Lower lobe of right lung (tissue), 2 donors: ENCODE measurements at regions not wholly inside any gene's neighbourhood (a gene's known extent, or its start where the extent isn't known, plus 50 kb on each side); places are given as distances from the start of the nearest gene placed in this dataset.

Source experiments
- ATAC-seq, 2 donors: fragments of 200-7000 bp; cut with Tn5 transposase; one replicate each; pipeline ENCODE4 v1.9.1; 2020 to 2022; ENCODE audit warnings: mild to moderate bottlenecking in 2 of 2, moderate library complexity in 2 of 2
- DNase-seq: peaks from one replicate; pipeline ENCODE4 v3.0.0-alpha.2; 2020
- H3K27ac ChIP-seq: fragments of 200-600 bp; one replicate; pipeline ENCODE4 v1.8.0; 2022
- H3K27me3 ChIP-seq: fragments of 200-600 bp; one replicate; pipeline ENCODE4 v1.8.0; 2022; ENCODE audit warnings: low read depth
- H3K36me3 ChIP-seq: fragments of 200-600 bp; one replicate; pipeline ENCODE4 v1.8.0; 2022; ENCODE audit warnings: mild to moderate bottlenecking
- H3K4me1 ChIP-seq: fragments of 200-600 bp; one replicate; pipeline ENCODE4 v1.8.0; 2022
- H3K4me3 ChIP-seq: fragments of 200-600 bp; one replicate; pipeline ENCODE4 v1.8.0; 2022; ENCODE audit warnings: mild to moderate bottlenecking
- H3K9me3 ChIP-seq: fragments of 200-600 bp; one replicate; pipeline ENCODE4 v1.8.0; 2022
- intact Hi-C: fragments of 100-400 bp; cut with DNase I; formaldehyde crosslinking; loops from one replicate; pipeline ENCODE4 v1.11.0; 2022
- TF ChIP-seq, protein P1 (sequence below): fragments of 200-600 bp; IDR thresholded peaks from one replicate; pipeline ENCODE4 v1.8.0; 2022; ENCODE audit warnings: antibody characterized with exemption, mild to moderate bottlenecking
- donor health status: DM: no; HTN: yes; CAD: no; lungs with severe emphysema.

- Histone ChIP-seq H3K27ac (no peak overlapping the region), H3K9me3 (no peaks in the 10 kb centered on the region)
- TF ChIP-seq, protein P1, sequence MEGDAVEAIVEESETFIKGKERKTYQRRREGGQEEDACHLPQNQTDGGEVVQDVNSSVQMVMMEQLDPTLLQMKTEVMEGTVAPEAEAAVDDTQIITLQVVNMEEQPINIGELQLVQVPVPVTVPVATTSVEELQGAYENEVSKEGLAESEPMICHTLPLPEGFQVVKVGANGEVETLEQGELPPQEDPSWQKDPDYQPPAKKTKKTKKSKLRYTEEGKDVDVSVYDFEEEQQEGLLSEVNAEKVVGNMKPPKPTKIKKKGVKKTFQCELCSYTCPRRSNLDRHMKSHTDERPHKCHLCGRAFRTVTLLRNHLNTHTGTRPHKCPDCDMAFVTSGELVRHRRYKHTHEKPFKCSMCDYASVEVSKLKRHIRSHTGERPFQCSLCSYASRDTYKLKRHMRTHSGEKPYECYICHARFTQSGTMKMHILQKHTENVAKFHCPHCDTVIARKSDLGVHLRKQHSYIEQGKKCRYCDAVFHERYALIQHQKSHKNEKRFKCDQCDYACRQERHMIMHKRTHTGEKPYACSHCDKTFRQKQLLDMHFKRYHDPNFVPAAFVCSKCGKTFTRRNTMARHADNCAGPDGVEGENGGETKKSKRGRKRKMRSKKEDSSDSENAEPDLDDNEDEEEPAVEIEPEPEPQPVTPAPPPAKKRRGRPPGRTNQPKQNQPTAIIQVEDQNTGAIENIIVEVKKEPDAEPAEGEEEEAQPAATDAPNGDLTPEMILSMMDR, result no peak
These were observed 682.7 kb upstream of the RAB6C start for GRCh38 chr2:129296806-129297205.

GRCh38 chr2:129297430-129297829 lies 682.0 kb upstream of the RAB6C start:
- H3K27ac ChIP-seq, result no peak overlapping the region

More at GRCh38 chr2:129296806-129297205, 682.7 kb upstream of the RAB6C start:
- Histone ChIP-seq H3K4me3 (no peak overlapping the region), H3K4me1 (no peaks in the 10 kb centered on the region), H3K27me3 (no peaks in the 10 kb centered on the region), H3K36me3 (no peaks in the 10 kb centered on the region)
- DNase-seq, result no peak
- ATAC-seq, result peak in 1 of 2 donors; percentile 22
- intact Hi-C loops, result no loop called here

GRCh38 chr2:129299338-129299737 lies 680.1 kb upstream of the RAB6C start:
- DNase-seq, result no peak
- intact Hi-C loops, result no loop called here
- Histone ChIP-seq H3K4me1 (peaks cover 6% of the 10 kb centered on the region), H3K27ac (no peak overlapping the region), H3K27me3 (no peaks in the 10 kb centered on the region), H3K4me3 (no peak overlapping the region), H3K36me3 (no peaks in the 10 kb centered on the region), H3K9me3 (no peaks in the 10 kb centered on the region)
- TF ChIP-seq, protein P1, result no peak
- peak in 1 of 2 donors; percentile 11 for ATAC-seq

More at GRCh38 chr2:129297430-129297829, 682.0 kb upstream of the RAB6C start:
- intact Hi-C loops, result no loop called here
- DNase-seq (no peak), ATAC-seq (no peak)
- no peaks in the 10 kb centered on the region for H3K36me3 ChIP-seq
- no peak overlapping the region for H3K4me3 ChIP-seq
- peaks cover 5% of the 10 kb centered on the region for H3K4me1 ChIP-seq
- no peaks in the 10 kb centered on the region for H3K27me3 ChIP-seq
- H3K9me3 ChIP-seq, result no peaks in the 10 kb centered on the region
- TF ChIP-seq, protein P1, result no peak

DNA sequence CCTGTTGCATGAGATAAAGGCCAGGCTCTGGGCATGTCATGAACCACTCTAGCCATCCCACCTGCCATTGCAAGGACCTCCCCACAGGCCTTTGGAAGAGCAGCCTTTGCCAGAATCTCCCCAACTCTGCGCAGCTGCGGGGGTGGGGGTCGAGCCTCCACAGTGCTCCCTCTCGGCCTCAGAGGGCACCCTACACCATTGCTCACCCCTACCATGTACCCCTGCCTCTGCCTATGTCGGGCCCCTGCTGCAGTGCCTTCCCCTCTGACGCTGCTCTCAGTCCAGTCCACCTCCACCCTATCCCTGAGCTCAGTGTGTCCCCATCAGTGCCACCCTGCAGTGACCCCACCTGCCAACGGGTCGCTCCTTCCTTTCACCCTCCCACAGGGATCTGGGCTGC lies 679.7 kb upstream of the RAB6C start:
- no peak overlapping the region for H3K27ac ChIP-seq
- peaks cover 6% of the 10 kb centered on the region for H3K4me1 ChIP-seq
- no peaks in the 10 kb centered on the region for H3K36me3 ChIP-seq
- no peak for DNase-seq
- intact Hi-C loops, result no loop called here
- ATAC-seq, result peak in 1 of 2 donors; percentile 6
- no peaks in the 10 kb centered on the region for H3K27me3 ChIP-seq
- TF ChIP-seq, protein P1, result no peak
- H3K4me3 ChIP-seq, result no peak overlapping the region
- H3K9me3 ChIP-seq, result no peaks in the 10 kb centered on the region

DNA sequence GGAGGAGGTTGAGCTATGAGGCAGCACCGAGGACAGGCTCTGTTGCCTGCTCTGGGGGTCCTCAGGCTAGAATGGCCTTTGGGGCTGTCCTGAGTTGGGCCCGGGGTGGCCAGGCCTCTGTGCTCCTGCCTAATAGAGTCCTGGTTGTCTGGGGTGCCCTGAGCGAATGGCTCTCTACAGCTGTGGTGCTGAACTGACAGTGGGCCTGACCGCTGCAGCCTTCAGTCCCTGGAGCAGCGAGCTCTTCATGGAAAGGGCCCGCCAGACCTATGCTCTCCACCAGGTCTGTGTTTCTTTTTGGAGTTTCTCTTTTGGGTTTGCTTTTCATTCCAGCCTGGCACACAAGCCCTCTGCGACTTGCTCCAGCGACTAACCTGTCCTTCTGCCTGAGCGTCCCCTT lies 679.0 kb upstream of the RAB6C start:
- no peak for ATAC-seq
- H3K27ac ChIP-seq, result no peak overlapping the region

More for the DNA sequence above, 679.0 kb upstream of the RAB6C start:
- peaks cover 6% of the 10 kb centered on the region for H3K4me1 ChIP-seq
- H3K9me3 ChIP-seq, result no peaks in the 10 kb centered on the region
- TF ChIP-seq, protein P1, result no peak
- no peak for DNase-seq
- no peaks in the 10 kb centered on the region for H3K27me3 ChIP-seq
- H3K4me3 ChIP-seq, result no peak overlapping the region
- no peaks in the 10 kb centered on the region for H3K36me3 ChIP-seq
- intact Hi-C loops, result no loop called here
